ENCODE measurements at regions not wholly inside any gene's neighbourhood (a gene's known extent, or its start where the extent isn't known, plus 50 kb on each side); places are given as distances from the start of the nearest gene placed in this dataset.

- TF ChIP-seq CTCF (IDR thresholded peaks at IDR 0.05) (no peak), EZH2 (IDR thresholded peaks at IDR 0.05; ENCODE audit: borderline replicate concordance, insufficient read depth, low read depth, low read length, poor library complexity, severe bottlenecking) (no peak)
These were observed 560.0 kb upstream of the KCNMB2 start for GRCh38 chr3:177976241-177976640.
